Neuron (in vitro differentiated cells): ENCODE measurements at regions not wholly inside any gene's neighbourhood (a gene's known extent, or its start where the extent isn't known, plus 50 kb on each side); places are given as distances from the start of the nearest gene placed in this dataset.

Experiments
- H2AFZ ChIP-seq: one replicate; pipeline ENCODE4 v1.6.1; 2013; ENCODE audit warnings: low read depth, mild to moderate bottlenecking, inconsistent platforms, low read length, moderate library complexity
- H3K27me3 ChIP-seq: one replicate; pipeline ENCODE4 v1.6.1; 2013; ENCODE audit warnings: low read length; ENCODE audit not compliant: insufficient read depth
- H3K36me3 ChIP-seq: one replicate; pipeline ENCODE4 v1.6.1; 2013; ENCODE audit warnings: low read length; ENCODE audit not compliant: insufficient read depth
- H3K4me1 ChIP-seq: one replicate; pipeline ENCODE4 v1.6.1; 2013; ENCODE audit warnings: low read length; ENCODE audit not compliant: insufficient read depth
- H3K4me3 ChIP-seq: 2 replicates; pipeline ENCODE4 v1.5.1; 2013; ENCODE audit warnings: mild to moderate bottlenecking, low read length, moderate library complexity
- H3K9me3 ChIP-seq: one replicate; pipeline ENCODE4 v1.6.1; 2013; ENCODE audit warnings: low read length

DNA sequence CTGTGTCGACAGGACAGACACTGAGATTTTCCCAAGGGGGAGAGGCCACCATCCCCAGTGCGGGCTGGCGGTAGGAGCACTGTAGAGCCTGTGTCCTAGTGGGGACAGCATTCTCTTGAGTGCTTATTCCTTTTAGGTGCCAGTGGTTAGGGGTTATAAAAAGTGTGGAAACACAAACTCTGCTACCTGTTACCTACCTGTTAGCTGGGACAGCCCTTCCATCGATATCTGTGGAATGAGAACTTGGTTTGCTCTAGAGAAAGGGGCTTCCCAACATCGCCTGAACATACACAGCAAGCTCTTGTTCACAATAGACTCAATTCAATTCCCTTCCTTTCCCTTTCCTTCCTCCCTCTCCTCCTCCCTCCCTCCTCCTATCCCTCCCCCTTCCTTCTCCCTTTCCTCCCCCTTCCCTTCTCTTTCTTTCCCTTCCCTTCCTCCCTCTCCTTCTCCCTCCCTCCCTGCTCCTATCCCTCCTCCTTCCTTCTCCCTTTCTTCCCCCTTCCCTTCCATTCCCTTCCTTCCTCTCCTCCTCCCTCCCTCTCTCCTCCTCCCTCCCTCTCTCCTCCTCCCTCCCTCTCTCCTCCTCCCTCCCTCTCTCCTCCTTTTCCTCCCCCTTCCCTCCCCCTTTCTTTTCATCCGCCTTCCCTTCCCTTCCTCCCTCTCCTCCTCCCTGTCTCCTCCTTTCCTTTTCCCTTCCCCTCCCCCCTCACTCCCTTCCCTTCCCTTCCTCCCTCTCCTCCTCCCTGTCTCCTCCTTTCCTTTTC lies 188.5 kb downstream of the URI1 start:
- no peaks in the 10 kb centered on the region for H3K27me3 ChIP-seq
- no peaks in the 10 kb centered on the region for H3K9me3 ChIP-seq
- H3K36me3 ChIP-seq: no peaks in the 10 kb centered on the region
- peaks cover 12% of the 10 kb centered on the region for H3K4me1 ChIP-seq
- no peak overlapping the region for H3K4me3 ChIP-seq
- no peak overlapping the region for H2AFZ ChIP-seq

- H3K27me3 ChIP-seq: no peaks in the 10 kb centered on the region
- H3K4me1 ChIP-seq: peaks cover 15% of the 10 kb centered on the region
- H2AFZ ChIP-seq: no peak overlapping the region
- no peaks in the 10 kb centered on the region for H3K9me3 ChIP-seq
- no peak overlapping the region for H3K4me3 ChIP-seq
- H3K36me3 ChIP-seq: no peaks in the 10 kb centered on the region
These were observed 189.2 kb downstream of the URI1 start for GRCh38 chr19:30131246-30131645.

- Histone ChIP-seq H2AFZ (peak overlapping the region; percentile 33), H3K27me3 (no peaks in the 10 kb centered on the region), H3K4me3 (no peak overlapping the region), H3K36me3 (no peaks in the 10 kb centered on the region), H3K4me1 (peaks cover 20% of the 10 kb centered on the region), H3K9me3 (no peaks in the 10 kb centered on the region)
These were observed 189.8 kb downstream of the URI1 start for GRCh38 chr19:30131722-30132291.

DNA sequence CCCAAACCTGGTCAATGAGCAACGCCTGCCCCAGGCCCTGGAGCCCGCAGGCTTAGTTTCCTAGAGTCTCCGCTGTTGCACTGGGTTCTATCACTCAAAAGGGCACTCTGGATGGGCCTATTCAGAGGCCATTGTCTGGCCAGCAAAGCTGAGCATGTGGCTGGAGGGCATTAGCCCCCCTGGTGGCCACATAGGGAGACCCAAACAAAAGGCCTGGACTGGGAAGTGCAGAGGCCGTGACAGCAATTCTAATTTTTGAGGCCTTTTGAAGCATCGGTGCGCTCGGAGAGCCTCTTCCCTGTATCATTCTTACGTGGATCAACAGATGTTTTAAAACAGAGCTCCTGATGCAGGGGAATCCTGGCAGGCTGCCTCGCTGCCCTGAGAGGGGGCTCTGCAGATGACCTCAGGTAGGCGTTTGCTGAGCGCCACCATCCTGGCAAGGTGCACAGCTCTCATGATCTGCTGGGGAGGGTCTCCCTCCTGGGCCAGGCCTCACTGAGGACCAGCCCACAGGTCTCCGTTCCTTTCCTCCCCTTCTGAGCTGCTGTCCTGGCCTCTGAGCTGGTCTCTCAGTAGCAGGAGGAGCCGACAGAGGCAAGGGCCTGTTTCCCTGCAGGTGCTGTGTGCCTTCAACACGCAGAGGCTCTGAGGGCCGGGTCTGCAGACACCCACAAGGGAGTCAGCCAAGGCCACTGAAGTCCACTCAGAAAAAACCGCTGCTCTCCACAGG lies 190.5 kb downstream of the URI1 start:
- Histone ChIP-seq H3K4me1 (peaks cover 21% of the 10 kb centered on the region), H3K4me3 (no peak overlapping the region), H3K36me3 (no peaks in the 10 kb centered on the region), H2AFZ (peak overlapping the region; percentile 33), H3K27me3 (no peaks in the 10 kb centered on the region), H3K9me3 (no peaks in the 10 kb centered on the region)

- Histone ChIP-seq H3K4me1 (peaks cover 21% of the 10 kb centered on the region), H3K9me3 (no peaks in the 10 kb centered on the region), H3K27me3 (no peaks in the 10 kb centered on the region), H3K36me3 (no peaks in the 10 kb centered on the region), H3K4me3 (no peak overlapping the region), H2AFZ (no peak overlapping the region)
These were observed 191.8 kb downstream of the URI1 start for GRCh38 chr19:30133803-30134202.

DNA sequence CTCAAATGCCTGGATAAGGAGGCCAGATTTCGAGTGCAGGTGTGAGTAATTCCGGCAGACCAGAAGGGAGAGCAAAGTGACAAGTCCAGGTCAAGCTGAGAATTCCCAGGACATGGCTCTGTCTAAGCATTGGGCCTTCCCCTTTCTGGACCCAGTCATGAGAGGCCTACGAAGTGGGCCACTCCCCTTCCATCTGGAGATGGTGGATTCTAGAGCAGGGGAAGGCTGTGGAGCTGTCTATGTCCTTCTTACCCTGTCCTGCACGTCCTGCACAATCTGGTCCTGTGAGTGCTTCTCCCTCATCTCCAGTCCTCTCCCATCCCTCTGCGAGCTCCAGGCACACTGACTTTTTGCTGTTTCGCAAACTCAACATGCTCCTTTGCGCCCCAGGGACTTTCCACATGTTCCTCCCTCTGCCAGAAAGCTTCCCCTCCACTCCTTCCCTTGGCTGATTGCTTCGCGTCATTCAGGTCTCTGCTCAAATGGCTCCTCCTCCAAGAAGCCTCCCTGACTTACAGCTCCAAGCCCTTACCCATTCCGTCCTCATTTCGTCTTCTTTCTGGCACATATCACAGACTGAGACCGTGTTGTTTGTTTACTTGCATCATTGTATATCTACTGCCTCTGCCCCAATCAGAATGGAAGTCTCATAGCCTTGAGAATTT lies 193.2 kb downstream of the URI1 start:
- Histone ChIP-seq H2AFZ (no peak overlapping the region), H3K36me3 (no peaks in the 10 kb centered on the region), H3K4me3 (no peak overlapping the region), H3K4me1 (peaks cover 21% of the 10 kb centered on the region), H3K9me3 (peaks cover 2% of the 10 kb centered on the region), H3K27me3 (no peaks in the 10 kb centered on the region)

GRCh38 chr19:30135797-30136196 lies 193.8 kb downstream of the URI1 start:
- H3K4me1 ChIP-seq: peaks cover 21% of the 10 kb centered on the region
- no peak overlapping the region for H2AFZ ChIP-seq
- no peak overlapping the region for H3K4me3 ChIP-seq
- H3K9me3 ChIP-seq: peaks cover 2% of the 10 kb centered on the region
- H3K36me3 ChIP-seq: no peaks in the 10 kb centered on the region
- no peaks in the 10 kb centered on the region for H3K27me3 ChIP-seq

- no peaks in the 10 kb centered on the region for H3K36me3 ChIP-seq
- peaks cover 21% of the 10 kb centered on the region for H3K4me1 ChIP-seq
- no peak overlapping the region for H3K4me3 ChIP-seq
- H3K9me3 ChIP-seq: peaks cover 2% of the 10 kb centered on the region
- H3K27me3 ChIP-seq: no peaks in the 10 kb centered on the region
- H2AFZ ChIP-seq: no peak overlapping the region
These were observed 194.7 kb downstream of the URI1 start for GRCh38 chr19:30136611-30137195.

- peaks cover 11% of the 10 kb centered on the region for H3K4me1 ChIP-seq
- peaks cover 2% of the 10 kb centered on the region for H3K9me3 ChIP-seq
- no peak overlapping the region for H3K4me3 ChIP-seq
- H2AFZ ChIP-seq: no peak overlapping the region
- no peaks in the 10 kb centered on the region for H3K27me3 ChIP-seq
- no peaks in the 10 kb centered on the region for H3K36me3 ChIP-seq
These were observed 195.7 kb downstream of the URI1 start for GRCh38 chr19:30137747-30138146.

DNA sequence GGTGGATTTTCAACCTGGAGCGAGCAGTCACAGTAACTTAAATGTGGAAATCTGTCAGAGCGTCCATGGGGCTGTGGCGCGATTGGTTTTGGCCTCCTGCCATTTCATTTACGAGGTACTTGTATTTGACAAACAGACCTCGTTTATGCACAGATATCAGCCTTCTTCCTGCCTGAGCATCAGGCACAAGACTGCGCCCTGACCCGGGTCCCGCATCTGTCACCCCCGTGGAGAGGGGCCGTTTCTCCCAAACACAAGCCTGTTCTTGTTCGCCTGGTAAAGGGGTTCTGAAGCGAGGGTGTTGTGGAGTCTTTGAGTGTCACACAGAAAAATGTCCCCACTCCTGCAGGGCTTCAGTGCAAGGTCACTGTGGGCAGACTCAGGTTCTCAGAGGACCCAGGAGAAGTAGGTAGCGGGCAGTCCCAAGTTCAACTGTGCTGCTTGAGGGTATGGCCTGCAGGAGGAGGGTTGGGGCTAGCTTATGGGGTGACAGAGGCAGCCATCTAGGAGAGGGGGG lies 202.3 kb downstream of the URI1 start:
- Histone ChIP-seq H3K4me1 (peaks cover 3% of the 10 kb centered on the region), H2AFZ (no peak overlapping the region), H3K27me3 (no peaks in the 10 kb centered on the region), H3K4me3 (no peak overlapping the region), H3K9me3 (peaks cover 2% of the 10 kb centered on the region), H3K36me3 (no peaks in the 10 kb centered on the region)

GRCh38 chr19:30144802-30145201 lies 202.8 kb downstream of the URI1 start:
- H3K9me3 ChIP-seq: no peaks in the 10 kb centered on the region
- no peaks in the 10 kb centered on the region for H3K36me3 ChIP-seq
- H3K4me3 ChIP-seq: no peak overlapping the region
- H3K4me1 ChIP-seq: peaks cover 4% of the 10 kb centered on the region
- no peaks in the 10 kb centered on the region for H3K27me3 ChIP-seq
- no peak overlapping the region for H2AFZ ChIP-seq

- Histone ChIP-seq H2AFZ (no peak overlapping the region), H3K9me3 (no peaks in the 10 kb centered on the region), H3K4me3 (no peak overlapping the region), H3K36me3 (no peaks in the 10 kb centered on the region), H3K4me1 (peaks cover 4% of the 10 kb centered on the region), H3K27me3 (no peaks in the 10 kb centered on the region)
These were observed 203.4 kb downstream of the URI1 start for GRCh38 chr19:30145467-30145866.
